ENCODE measurements at regions not wholly inside any gene's neighbourhood (a gene's known extent, or its start where the extent isn't known, plus 50 kb on each side); places are given as distances from the start of the nearest gene placed in this dataset.

DNA sequence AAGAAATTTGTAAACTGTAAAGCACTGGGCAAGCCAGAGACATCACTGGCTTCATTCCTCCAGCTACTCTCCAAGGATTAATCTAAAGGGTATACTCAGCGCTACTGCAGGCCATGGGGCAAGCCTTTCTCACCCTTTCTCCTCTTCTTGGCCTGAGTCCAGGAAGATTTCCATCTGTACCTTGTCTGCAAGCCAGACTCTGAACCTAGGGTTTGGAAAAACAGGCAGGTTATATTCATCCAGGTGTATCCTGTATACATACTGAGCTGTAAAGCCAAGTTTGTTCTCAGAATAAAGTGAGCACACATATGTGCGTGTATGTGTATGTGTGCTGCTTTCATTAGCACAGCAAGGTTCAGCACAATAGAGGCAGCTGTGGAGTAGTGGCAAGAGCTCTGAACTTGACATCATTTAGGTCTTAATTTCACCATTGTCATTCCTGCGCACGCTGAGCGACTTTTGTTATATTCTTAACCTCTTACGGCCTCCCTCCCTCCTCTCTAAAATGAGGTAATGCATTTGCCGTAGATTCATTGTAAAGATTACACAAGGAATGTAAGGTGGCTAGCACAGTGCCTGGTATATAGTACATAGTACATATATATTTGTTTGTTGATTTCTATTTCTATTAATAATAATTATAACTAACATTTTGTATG is 128.1 kb upstream of the JUN start:
- no peak for DNase-seq (ENCODE audit: low read depth)

- no peak for DNase-seq (ENCODE audit: low read depth)
Observed at GRCh38 chr1:58914925-58915324, 131.1 kb upstream of the JUN start.

- no peak for DNase-seq (ENCODE audit: low read depth)
Observed at GRCh38 chr1:58917436-58917835, 133.6 kb upstream of the JUN start.

- DNase-seq (ENCODE audit: low read depth): no peak
Observed at GRCh38 chr1:58919226-58919958, 135.5 kb upstream of the JUN start.

GRCh38 chr1:58919959-58920321 is 136.1 kb upstream of the JUN start:
- DNase-seq (ENCODE audit: low read depth): no peak

DNA sequence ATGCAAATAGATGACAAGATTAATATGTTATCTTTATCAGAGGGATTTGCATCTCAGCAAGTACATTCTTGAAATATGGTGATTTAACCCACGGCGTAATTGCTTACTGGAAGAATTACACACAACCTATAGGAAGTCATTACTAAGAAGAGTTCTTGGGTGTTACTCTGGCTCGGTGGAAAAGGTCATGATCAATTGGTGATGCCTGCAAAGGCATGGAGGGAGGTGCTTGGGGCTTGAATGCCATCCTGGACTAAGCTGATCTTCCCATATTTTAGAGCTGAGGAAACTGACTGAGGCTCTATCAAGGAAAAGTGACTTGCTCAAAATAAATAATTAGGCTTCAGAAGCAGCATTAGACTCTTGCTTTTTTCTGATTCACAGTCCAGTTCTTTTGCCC is 137.5 kb upstream of the JUN start:
- DNase-seq (ENCODE audit: low read depth): no peak

DNA sequence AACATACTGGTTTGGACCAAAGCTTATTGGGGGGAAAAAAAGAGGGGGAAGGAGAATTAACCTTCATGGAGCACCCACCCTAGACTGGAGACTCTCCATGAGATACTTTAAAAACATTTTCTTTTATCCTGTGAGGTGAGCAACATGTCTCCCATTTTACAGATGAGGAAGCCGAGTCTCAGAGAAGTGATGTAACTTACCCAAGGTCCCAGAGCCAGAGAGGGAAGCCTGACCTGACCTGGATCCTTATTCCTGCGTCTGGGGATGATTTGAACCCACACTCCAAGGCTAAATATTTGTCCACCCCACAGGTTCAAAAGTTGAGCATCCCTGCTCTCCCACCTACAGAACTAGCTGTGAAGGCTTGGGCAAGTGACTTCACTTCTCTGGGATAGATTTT is 137.9 kb upstream of the JUN start:
- DNase-seq (ENCODE audit: low read depth): no peak

DNA sequence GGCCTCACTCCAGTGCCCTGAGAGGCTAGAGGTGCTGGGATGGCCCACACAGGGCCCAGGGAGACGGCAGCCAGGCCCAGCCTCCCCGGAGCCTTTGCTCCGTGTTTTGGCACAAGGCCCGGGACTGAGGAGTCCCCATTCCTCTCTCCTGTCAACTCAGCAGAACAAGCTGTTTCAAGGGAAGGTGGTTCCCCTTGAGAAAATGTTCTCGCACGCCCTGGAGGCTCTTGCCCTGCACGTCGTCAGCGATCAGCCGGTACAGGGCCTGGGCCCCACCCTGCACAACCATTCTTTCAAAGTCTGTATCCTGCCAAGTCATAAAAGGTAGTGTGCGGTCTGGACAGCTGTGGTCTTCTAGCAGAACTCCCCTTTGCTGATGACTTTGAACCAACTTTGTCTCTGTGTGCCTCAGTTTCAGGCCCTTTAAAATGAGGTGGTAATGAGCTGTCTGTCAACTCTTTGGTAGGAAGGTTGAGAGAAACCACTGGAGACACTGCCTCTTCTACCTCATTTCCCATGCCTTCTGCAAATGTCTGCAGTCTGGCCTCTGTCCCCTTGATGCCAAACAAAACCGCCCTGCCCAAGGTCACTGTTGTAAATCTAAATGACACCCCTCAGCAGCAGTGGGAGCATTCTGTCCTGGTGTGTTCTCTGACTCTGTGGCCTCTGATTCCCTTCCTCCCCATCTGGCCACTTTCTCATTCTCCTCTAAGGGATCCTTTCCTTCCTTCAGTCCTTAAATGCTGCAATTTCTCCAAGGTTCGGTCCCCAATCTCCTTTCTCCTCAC is 138.6 kb upstream of the JUN start:
- DNase-seq (ENCODE audit: low read depth): peak; percentile 33

GRCh38 chr1:58923090-58923470 is 139.2 kb upstream of the JUN start:
- no peak for DNase-seq (ENCODE audit: low read depth)

GRCh38 chr1:58924016-58924565 is 140.2 kb upstream of the JUN start:
- no peak for DNase-seq (ENCODE audit: low read depth)

DNA sequence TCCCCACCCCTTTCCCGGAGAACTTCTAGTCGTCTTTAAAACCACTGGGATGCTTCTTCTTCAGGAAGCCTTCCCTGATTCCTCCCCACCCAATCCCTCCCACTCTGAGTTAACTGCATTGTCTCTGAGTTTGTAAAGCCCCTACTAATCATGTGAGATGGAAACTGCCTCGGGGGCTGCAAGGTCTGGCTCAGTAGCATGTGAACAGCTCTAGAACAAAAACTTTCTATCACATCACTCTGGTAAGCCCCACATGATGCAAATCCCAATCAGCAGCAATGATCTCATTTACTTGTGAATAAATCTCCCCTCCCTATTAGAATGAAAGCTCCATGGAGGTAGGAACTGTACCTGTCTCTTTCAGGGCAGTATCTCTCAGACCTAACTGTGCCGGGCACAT is 141.0 kb upstream of the JUN start:
- DNase-seq (ENCODE audit: low read depth): no peak

- no peak for DNase-seq (ENCODE audit: low read depth)
Observed at GRCh38 chr1:58925247-58925646, 141.4 kb upstream of the JUN start.

DNA sequence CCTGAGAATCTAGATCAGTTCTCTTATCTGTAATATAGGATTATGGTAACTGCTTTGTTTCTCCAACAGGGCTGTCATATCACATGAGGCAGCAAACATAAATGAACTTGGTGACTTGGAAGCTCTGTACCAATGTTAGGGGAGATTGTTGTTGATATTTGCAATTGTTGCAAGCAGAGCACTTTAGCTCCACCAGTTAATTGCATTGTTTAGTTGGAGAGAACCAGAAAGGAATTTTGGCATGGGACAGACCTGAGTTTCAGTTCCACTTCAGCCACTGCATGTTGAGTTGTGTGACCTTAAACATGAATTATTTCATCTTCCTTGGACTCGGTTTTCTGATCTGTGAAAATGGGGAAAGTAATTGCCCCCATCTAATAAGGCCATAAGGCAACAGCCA is 142.3 kb upstream of the JUN start:
- DNase-seq (ENCODE audit: low read depth): no peak

GRCh38 chr1:58927041-58927721 is 143.3 kb upstream of the JUN start:
- DNase-seq (ENCODE audit: low read depth): no peak

- DNase-seq (ENCODE audit: low read depth): no peak
Observed at GRCh38 chr1:58927722-58928085, 143.9 kb upstream of the JUN start.

DNA sequence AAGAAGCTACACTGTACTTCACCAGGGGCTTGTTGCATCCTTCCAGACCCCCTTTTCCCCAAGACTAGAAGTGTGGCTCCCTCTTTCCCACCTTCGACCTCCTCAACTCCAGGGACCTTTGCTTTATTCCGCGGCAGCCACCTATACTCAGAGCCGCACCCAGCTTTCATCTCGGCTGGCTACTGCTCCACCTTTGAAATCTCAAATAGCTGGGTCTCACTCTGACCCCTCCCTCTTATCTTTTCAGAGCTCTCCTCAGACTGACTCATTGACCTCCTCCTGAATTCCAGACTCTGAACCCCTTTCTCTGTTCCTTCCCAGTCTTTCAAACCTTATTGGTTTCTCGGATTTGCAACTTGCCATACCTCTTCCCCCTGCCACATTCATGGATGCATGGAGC is 144.7 kb upstream of the JUN start:
- no peak for DNase-seq (ENCODE audit: low read depth)

DNA sequence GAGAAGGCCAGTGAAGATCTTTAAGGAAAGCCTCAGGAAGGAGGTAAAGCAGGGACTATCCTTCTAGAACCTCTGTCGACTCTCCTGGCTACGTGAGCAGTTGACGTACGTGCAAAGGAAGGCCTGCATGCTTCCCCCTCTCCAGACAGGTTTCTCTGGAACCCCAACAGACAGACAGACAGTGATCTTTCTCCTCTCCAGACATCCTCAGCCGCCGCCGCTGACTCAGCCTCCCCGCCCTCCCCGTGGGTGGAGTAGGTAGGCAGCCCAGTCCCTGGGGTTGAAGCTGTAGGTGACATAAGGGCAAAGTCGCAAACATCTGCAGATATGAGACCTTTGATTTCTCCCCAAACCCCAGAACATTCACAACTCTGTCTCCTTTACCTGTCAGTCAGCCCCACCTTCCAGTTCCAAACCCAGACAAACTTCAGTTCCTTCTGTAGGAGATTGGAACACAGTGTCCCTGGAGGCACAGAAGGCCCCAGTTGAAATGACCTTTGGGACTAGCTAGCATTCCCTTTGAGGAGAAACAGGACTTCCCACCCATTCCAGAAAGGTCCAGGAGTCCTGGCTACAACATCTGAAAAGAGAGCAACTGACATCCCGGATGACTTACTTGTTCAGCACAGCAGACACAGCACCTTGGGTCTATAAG is 146.0 kb upstream of the JUN start:
- peak; percentile 68 for DNase-seq (ENCODE audit: low read depth)

- DNase-seq (ENCODE audit: low read depth): no peak
Observed at GRCh38 chr1:58931024-58931423, 147.2 kb upstream of the JUN start.

GRCh38 chr1:58931756-58932155 is 147.9 kb upstream of the JUN start:
- no peak for DNase-seq (ENCODE audit: low read depth)

GRCh38 chr1:58932859-58933598 is 149.2 kb upstream of the JUN start:
- DNase-seq (ENCODE audit: low read depth): no peak

DNA sequence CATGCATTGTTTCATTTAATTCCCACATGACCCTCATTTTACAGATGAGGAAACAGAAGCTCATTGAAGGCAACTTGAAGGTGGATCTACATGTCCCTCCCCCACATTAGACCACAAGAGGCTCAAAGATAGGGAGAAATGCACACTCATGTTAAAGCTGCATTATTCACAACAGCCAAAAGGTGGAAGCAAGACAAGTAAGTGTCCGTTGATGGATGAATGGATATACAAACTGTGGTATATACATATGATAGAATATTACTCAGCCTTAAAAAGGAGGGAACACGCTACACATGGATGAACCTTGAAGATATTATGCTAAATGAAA is 149.7 kb upstream of the JUN start:
- DNase-seq (ENCODE audit: low read depth): no peak

All from stimulated activated CD8-positive, alpha-beta memory T cell treated with anti-CD3 and anti-CD28 coated beads, Interleukin-4, amount 100 ng/mL, for 24 hours (primary cell).